A172 (cell line): ENCODE measurements at regions not wholly inside any gene's neighbourhood (a gene's known extent, or its start where the extent isn't known, plus 50 kb on each side); places are given as distances from the start of the nearest gene placed in this dataset.

Experiments used
- DNase-seq: peaks from one replicate; pipeline ENCODE4 v3.0.0-alpha.2; 2015; ENCODE audit warnings: low spot score

DNA sequence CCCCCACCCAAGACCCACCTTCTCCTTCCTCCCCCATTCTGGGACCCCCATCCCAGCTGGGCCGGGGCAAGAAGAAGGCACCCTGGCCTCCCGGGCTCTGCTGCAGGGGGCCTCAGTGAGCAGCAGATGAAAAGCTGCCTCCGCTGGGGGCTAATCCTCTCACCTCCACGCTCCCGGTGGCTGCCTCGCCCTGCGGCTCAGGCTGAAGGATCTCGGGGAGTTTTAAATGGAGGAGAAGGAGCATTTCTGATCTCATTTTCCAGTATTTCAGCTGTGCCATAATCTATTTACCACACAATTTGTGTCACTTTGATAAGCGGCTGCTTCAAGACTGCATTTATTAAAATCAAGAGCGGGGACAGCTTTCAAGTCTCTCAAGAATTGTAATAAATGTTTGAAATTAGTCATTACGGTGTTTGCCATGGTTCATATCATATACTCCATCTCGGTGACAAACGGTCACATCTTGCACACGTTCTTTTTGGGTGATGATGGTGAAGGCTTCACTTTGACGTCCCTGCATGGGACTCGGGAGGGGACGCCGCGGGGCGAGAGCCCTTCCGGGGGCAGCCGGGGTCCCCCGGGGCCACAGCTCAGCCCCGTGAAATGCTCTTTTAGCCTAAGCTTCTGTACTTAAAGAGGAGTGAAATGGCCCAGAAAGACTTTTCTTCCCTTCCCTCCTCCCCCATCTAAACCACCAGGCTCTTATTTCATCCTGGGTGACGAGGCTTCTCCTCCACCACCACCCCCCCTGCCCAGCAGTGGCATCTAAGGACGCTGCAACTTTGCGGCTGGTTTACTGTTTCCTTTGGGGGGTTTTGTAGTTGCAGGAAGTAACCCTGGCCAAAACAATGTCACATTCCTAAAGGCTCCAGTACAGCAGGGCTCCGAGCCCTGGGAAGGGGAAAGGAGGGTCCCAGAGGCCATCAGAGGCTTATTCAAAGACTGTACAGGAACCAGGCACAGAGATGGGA is 313.1 kb upstream of the TNRC6C start:
- DNase-seq: peak; percentile 28

DNA sequence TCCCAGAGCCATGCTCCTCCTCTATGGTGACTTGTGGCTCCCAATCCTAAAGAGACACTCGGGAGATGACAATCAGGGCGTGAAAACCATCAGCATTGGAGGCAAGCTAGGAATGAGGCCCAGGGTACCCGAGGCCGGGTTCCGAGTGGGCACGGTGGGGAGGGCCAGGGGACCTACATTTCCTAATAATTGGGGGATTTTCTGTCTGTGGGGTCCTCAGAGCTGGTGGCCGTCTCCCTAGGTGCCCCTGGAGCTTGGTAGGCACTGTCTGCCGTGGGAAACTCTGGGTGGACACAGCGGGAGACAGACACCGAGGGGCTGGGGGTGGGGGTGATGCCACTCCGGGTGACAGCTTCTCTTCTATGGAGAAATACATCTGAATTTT is 312.5 kb upstream of the TNRC6C start:
- DNase-seq: no peak

DNA sequence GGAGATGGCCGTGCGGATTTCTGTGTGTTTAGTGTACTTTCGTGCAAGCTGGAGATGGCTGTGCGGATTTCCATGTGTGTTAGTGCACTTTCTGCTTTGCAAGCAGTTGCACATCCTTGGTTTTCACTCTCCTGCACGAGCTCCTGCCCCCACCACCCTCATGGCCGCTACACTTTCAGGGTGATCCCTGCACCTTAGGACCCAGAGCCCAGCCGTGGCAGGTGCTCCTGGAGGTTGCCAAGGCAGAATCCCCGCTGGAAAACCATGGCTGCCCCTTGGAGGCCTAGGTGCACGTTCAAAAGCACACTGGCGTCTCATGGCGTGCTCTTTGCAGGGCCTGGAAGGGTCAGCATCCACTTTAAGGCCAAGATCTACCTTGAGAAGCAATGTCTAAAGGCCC is 311.0 kb upstream of the TNRC6C start:
- DNase-seq: no peak

DNA sequence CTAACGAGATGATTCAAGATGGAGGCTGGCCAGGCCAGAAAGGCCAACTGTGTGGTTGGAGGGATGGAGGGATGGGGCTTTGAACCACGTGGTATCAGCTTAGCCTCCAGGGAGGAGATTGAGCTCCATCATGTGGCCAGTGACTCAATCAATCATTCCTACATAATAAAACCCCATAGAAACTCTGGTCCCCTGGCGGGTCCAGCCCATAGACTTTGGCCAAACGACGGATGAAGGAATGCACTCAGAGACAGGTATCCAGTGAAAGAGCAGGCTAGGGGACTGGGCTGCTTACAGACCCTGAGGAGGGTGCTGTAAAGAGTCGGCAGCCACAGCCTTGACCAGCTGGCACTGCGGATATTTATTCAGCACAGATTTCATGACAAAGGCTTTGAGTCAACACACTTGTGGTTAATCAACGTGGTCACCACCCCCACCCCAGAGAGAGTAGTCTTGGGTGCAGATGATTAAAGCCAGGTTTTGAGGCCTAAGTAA is 308.7 kb upstream of the TNRC6C start:
- DNase-seq: peak; percentile 59

DNA sequence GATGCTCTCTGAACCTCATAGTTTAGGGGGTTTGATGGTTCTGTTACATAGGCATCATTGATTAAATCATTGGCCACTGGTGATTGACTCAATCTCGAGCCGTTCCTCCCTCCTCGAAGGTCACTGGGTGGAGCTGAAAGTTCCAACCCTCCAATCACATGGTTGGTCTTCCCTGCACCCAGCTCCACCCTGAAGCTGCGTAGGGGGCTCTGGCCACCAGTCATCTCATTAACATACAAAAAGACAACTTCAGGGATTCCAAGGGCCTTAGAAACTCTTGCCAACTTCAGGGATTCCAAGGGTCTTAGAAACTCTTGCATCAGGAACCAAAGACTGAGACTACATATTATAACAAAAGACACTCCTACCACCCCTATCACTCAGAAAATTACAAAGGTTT is 306.5 kb upstream of the TNRC6C start:
- no peak for DNase-seq

DNA sequence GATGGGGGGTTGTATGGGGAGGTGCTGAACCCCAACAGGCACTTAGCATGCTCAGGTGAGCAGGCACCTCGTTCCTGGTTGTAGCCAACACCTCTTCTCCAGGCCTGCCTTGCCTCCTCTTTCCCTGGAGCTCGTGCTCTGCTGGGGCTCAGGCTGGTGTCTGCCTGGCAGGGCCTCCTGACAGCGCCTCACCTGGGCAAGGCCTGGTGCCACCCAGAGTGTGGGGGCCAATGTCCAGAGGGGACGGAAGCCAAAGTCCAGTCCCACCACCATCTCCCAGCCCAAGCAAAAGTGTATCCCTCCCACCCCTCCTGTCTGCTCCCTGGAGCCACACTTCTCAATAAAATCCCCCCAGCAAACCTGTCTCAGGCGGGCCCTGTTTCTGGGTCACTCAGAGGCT is 304.2 kb upstream of the TNRC6C start:
- no peak for DNase-seq

DNA sequence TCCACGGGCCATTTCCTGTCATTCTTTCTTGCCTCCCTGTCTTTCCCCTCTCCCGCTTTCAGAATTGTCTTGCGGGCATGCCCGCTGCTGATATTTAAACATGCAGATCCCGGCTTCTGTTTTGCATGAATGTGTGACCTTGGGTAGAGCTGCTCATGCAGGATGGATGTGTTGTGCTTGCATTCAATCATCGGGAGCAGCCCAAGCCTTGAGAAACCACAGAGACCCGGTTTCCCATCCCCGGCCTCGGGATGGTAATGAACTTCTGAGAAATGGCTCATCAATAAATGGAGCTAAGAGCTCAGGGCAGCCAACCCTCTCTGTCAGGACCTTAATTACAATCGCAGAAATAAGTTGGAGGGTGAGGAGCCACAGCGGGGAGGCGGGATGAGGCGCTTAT is 303.7 kb upstream of the TNRC6C start:
- no peak for DNase-seq

DNA sequence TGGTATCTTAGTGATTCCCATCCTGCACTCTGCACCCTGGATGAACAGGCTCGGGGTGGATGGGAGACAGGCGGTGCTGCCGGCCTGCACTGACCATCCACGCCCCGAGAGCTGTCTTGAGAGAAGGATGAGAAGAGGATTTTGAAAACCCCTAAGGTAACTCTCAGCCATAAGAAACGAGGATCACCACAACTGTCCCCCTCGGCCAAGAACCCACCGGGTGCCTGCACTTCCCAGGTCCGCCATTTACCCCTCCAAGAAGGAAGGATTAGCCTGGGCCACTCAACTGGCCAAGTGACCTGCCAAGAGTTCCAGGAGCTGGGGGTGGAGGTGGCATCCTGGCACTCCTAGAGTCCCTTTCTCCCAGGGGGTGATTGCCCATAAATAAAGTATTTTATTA is 302.4 kb upstream of the TNRC6C start:
- DNase-seq: no peak

DNA sequence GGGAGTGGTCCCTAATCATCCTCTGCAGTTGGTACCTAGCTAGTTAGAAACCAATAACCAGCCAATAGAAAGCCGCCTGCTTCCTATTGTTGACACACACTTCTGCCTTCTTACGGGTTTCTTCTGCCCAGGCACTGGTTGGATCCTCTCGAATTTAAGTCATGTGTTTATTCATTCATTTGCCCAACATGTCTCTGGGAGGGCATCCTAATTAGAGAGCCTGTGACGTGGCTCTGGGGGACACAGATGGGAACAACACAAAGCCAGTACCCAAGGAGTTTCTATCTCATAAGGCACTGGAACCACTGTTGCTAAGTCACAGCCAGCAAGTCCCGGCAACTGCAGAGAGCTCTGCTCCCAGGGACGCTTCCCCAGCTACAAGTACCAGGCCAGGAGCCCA is 300.7 kb upstream of the TNRC6C start:
- no peak for DNase-seq

DNA sequence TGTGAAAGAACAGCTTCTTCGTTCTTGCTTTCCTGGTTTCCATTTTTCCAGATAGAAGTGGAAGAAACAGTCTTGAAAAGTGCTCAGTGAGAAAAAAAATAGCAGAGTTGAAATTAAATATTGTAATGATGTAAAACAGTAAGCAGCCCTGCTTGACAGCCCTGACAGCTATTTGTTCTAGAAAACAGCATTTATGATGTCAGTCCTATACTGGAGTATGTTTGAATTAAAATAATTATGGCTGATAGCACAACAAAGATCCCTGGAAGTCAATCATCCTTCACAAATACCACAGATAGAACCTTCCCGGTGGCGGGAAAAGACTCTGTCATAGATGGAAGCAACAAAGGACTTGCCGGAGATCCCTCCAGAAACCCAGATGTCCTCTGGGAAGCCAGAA is 298.0 kb upstream of the TNRC6C start:
- no peak for DNase-seq

DNA sequence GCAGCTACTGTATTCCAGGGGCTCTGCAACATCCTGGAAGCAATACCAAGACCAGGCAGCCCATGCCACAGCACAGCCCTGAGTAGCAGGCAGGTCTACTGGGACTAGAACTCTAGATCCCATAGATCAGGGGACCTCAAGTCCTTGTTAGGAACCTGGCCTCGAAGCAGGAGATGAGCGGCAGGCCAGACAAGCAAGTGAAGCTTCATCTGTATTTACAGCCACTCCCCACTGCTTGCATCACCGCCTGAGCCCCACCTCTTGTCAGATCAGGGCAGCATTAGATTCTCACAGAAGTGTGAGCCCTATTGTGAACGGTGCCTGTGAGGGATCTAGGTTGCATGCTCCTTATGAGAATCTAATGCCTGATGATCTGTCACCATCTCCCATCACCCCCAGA is 295.7 kb upstream of the TNRC6C start:
- no peak for DNase-seq

DNA sequence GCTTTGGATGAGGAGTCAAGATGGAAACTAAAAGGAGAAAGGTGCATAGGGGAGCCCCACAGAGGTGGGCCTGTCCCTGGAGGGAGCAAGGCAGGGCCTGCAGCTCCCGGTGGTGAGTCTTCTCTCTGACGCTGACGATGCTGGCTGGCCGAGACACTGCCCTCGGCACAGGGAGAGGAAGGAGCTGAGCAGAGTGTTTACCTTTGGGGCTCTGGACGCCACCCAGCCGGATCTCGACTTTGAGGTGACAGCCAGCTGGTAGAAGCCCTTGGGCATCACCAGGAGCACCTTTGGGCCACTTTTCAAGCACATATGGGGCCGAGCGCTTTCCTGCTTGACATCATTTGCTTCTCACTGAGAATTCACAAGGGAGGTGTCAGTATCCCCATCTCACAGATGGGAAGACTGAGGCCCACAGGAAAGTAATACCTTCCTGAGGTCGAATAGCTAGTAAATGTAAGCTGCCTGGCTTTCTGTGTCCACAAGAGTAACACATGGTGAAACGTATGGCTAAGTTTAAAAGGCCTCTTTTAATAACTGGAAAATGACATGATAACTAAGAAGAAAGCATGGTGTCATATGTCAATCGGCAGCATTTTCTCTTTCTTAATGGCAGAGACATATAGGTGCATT is 294.3 kb upstream of the TNRC6C start:
- DNase-seq: no peak

DNA sequence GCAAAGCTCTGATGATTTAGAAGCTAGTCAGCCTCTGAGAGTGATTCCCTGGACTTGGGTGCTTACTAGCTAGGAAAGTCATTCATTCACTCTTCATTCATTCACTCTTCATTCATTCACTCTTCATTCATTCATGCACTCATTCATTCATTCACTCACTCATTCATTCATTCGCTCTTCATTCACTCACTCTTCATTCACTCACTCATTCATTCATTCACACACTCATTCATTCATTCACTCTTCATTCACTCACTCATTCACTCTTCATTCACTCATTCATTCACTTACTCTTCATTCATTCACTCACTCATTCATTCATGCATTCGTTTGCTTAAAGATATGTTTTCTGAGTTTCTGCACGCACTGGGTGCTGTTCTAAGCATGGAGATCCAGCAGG is 292.7 kb upstream of the TNRC6C start:
- DNase-seq: no peak

DNA sequence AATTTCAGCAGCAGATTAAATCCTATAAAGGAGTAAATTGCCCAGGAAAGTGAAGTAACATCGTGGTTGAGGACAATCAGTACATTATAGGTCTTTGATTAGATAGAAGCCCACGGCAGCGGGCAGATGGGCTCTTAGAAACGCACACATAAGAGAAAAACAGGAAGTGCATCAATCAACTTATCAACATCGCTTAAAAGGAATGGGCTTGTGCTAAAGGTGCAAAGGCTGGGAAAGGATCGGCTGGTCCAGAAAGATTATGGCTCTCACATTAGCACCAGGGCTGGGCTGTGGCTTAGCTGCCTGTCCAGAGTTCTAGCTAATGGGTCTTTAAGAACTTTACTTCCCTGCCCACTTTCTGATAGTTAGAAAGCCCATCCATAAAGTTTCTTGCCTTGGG is 292.0 kb upstream of the TNRC6C start:
- no peak for DNase-seq

DNA sequence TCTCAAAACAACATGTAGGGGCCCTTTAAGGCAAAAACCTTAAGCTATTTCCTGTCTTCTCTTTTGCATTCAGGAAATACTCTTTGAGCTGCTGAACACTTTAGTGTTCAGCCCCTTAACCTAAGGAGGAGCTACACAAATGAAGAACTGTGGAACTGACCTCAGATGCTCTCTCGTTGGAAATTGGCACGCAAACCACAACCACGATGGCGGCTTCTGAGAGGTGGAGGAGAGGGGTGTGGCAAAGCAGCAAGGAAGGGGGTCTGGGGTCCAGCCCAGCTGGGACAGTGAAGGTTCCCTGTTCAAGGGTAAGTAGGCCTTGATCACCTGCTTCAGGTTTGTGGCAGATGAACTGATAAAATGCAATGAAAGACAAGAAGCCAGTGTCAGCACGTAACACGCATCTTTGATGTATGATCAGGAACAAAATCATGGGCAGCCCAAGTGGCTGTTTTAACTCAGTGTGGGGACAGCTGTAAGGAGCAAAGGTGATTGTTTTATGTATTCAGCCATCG is 291.6 kb upstream of the TNRC6C start:
- DNase-seq: no peak

DNA sequence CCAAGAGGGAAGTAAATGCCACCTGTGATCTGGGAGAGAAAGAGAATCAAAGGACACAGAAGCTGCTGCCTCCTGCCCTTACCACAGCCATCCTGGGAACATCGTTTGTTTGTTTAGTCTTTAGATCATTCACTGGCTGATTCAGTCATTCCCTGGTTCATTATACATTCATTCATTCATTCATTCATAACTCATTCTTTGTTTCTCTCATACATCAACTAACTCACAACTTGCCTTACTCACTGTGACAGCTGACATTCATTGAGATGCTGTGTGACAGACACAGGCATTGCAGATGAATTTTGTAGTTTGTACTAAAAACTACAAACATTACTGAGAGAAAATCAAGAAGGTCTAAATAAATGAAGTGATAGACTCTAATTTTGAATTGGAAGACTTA is 291.0 kb upstream of the TNRC6C start:
- DNase-seq: no peak

DNA sequence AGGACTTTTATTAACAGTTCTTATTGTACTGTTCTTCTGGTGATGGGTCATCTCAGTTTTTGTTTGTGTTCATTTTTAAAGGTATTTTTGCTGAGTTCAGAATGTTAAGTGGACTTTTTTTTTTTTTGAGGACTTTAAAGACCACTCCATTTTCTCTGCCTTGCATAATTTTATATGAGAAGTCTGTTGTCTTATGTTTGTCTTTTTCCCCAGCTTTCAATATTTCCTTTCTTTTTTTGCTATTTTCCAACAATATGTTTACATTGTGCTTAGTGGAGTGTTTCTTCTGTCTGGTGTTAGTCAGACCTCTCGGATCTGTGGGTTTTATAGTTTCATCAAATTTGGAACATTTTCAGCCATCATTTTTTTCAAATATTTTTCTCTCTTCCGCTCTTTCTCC is 290.0 kb upstream of the TNRC6C start:
- no peak for DNase-seq

DNA sequence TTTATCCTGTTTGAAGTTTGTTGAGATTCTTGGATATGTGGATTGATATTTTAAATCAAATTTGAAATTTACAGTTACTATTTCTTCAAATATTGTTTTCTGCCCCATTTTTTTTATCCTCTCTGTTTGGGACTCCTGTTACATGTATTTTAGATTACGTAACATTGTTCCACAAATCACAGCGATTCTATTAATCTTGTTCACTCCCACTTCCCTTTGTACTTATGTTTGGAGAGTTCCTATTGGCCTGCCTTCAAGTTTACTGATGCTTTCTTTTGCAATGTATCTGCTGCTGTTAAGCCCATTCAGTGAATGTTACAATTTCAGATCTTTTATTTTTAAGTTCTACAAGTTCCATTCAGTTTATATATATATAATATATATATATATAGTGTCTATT is 288.3 kb upstream of the TNRC6C start:
- DNase-seq: no peak

DNA sequence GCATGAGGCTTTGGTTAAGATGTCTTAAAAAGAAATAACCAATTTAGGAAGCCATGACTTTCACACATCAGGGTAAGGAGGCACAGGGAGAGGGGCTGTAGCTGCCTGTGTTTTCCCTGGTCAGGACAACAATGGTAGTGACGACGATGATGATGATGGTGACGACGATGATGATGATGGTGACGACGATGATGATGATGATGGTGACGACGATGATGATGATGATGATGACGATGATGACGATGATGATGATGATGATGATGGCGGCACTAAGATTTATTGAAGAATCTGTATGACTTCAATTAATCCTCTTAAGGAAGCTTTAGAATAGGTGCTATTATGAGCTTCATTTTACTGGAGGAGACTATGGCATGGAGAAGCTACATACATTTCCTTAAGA is 284.1 kb upstream of the TNRC6C start:
- no peak for DNase-seq

DNA sequence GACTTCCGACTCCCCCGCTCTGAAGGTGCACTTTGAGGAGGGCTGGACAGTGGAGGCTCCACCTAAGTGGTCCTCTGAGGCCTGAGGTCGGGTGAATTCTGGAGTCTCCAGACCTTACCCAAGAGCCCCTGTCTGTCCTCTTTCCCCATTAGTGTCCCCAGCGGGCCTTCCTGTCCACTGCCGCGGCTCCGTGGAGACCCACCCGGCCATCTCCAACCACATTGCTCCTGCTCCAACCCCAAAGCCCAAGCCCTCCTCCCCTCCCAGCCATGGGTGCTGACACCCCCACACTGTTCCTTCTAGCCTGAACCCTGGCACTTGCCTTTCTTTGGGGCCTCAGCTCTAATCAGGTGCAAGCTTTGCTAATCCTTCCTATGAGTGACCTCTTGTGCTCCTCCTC is 283.1 kb upstream of the TNRC6C start:
- no peak for DNase-seq

DNA sequence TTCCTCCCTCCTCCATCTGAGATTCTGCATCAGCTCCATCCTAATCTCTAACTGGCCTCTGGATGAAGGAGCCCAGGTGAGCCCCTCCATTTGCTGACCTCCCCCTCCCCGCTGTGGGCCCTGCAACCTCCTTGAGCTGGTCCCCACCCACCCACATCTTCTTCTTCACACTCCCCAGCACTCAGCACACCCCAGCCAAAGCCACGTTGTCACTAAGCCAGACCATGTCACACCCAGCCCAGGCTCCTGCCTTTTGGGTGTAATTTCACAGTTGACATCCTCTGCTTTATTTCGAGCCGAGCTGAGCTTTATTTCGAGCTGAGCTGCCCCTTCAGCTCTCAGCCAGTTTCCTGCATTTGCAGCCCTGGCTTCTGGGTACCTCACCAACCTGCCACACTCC is 282.7 kb upstream of the TNRC6C start:
- no peak for DNase-seq

DNA sequence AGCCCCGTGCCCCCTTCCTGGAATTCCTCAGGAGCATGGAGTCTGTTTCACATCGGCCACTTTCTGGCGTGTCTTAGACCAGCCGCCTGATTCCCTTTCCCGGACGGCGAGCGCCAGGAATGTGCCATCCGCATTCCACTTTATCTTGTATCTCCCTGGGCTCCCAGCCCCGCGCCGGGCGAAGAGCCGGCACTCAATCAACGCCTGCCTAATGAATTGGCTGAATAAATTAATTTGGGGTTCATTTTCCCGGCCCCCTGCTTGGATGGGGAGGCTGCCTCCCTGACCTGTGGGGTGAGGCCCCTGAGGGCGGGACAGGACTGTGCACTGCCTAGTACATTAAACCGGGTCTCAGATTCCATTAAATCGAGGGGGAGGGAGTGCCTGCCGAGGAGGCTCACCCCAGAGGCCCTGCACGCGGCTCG is 282.3 kb upstream of the TNRC6C start:
- no peak for DNase-seq

DNA sequence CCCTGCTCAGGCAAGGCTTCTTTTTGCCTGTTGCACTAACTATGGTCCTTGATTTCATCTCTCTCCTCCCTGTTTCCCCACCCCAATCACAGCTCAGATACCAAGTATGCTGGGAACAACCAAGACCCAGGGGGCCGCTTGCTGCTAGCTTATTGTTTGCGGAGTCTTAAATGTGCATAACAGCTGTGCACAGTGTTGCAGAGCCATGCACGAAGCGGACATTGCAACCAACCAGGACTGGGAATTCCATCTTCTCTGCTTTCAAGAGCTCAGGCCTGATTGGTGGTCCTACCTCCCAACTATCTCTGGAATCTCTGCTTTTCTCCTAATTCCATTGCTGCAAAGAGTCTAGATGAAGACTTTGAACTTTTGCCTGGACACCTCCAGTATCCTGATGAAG is 281.3 kb upstream of the TNRC6C start:
- DNase-seq: no peak
